Left ventricle myocardium inferior (tissue), 1 donor: ENCODE measurements at regions not wholly inside any gene's neighbourhood (a gene's known extent, or its start where the extent isn't known, plus 50 kb on each side); places are given as distances from the start of the nearest gene placed in this dataset.

ENCODE experiments used
- DNase-seq: peaks from one replicate; pipeline ENCODE4 v3.0.0-alpha.2; 2020
- H3K27ac ChIP-seq: fragments of 200-600 bp; replicated peaks from 2 replicates; pipeline ENCODE4 v1.8.0; 2021
- H3K27me3 ChIP-seq: fragments of 200-600 bp; 2 replicates; pipeline ENCODE4 v1.8.0; 2021; ENCODE audit warnings: low read depth
- H3K36me3 ChIP-seq: fragments of 200-600 bp; 2 replicates; pipeline ENCODE4 v1.8.0; 2021
- H3K4me1 ChIP-seq: fragments of 200-600 bp; 2 replicates; pipeline ENCODE4 v1.8.0; 2021
- H3K4me3 ChIP-seq: fragments of 200-600 bp; 2 replicates; pipeline ENCODE4 v1.8.0; 2021; ENCODE audit warnings: mild to moderate bottlenecking, moderate library complexity
- H3K9me3 ChIP-seq: fragments of 200-600 bp; replicated peaks from 2 replicates; pipeline ENCODE4 v1.8.0; 2021
- CTCF ChIP-seq: fragments of 200-600 bp; IDR thresholded peaks from 2 replicates; pipeline ENCODE4 v1.8.0; 2021; ENCODE audit warnings: antibody characterized with exemption, mild to moderate bottlenecking, borderline replicate concordance
- intact Hi-C: fragments of 100-400 bp; cut with micrococcal nuclease; formaldehyde crosslinking; loops from one replicate; pipeline ENCODE4 v1.11.0; 2022
- donor health status: DM: no; HTN: yes; CAD: no; lungs with severe emphysema.

- no peak for DNase-seq
- Histone ChIP-seq H3K4me1 (peaks cover 23% of the 10 kb centered on the region), H3K4me3 (no peak overlapping the region), H3K36me3 (peaks cover 5% of the 10 kb centered on the region), H3K27me3 (no peaks in the 10 kb centered on the region), H3K9me3 (no peaks in the 10 kb centered on the region), H3K27ac (no peak overlapping the region)
- TF ChIP-seq CTCF = no peak
- intact Hi-C loops = no loop called here
Observed at GRCh38 chr1:206411321-206411720, 59.0 kb upstream of the IKBKE start.

- DNase-seq = no peak
- intact Hi-C loops = no loop called here
- Histone ChIP-seq H3K27ac (no peak overlapping the region), H3K9me3 (no peaks in the 10 kb centered on the region), H3K36me3 (peaks cover 19% of the 10 kb centered on the region), H3K4me1 (peaks cover 53% of the 10 kb centered on the region), H3K27me3 (no peaks in the 10 kb centered on the region), H3K4me3 (no peak overlapping the region)
- no peak for TF ChIP-seq CTCF
Observed at GRCh38 chr1:206415942-206416341, 54.3 kb upstream of the IKBKE start.

- Histone ChIP-seq H3K4me1 (peaks cover 42% of the 10 kb centered on the region), H3K27ac (no peak overlapping the region), H3K36me3 (peaks cover 29% of the 10 kb centered on the region), H3K4me3 (no peak overlapping the region), H3K27me3 (no peaks in the 10 kb centered on the region), H3K9me3 (no peaks in the 10 kb centered on the region)
- intact Hi-C loops = no loop called here
- TF ChIP-seq CTCF = no peak
- DNase-seq = no peak
Observed at GRCh38 chr1:206417774-206418614, 52.3 kb upstream of the IKBKE start.

- Histone ChIP-seq H3K4me3 (no peak overlapping the region), H3K27ac (peak overlapping the region; percentile 3), H3K4me1 (peaks cover 42% of the 10 kb centered on the region), H3K9me3 (no peaks in the 10 kb centered on the region), H3K36me3 (peaks cover 40% of the 10 kb centered on the region), H3K27me3 (no peaks in the 10 kb centered on the region)
- no peak for TF ChIP-seq CTCF
- DNase-seq = no peak
- intact Hi-C loops = no loop called here
Observed at GRCh38 chr1:206419250-206419649, 51.0 kb upstream of the IKBKE start.

- peaks cover 42% of the 10 kb centered on the region for H3K36me3 ChIP-seq
Observed at GRCh38 chr1:206419783-206420182, 50.5 kb upstream of the IKBKE start.

More at GRCh38 chr1:206419783-206420182, 50.5 kb upstream of the IKBKE start:
- no peaks in the 10 kb centered on the region for H3K9me3 ChIP-seq
- no peak for DNase-seq
- no peaks in the 10 kb centered on the region for H3K27me3 ChIP-seq
- peak overlapping the region; percentile 3 for H3K27ac ChIP-seq
- TF ChIP-seq CTCF = no peak
- intact Hi-C loops = no loop called here
- no peak overlapping the region for H3K4me3 ChIP-seq
- peaks cover 42% of the 10 kb centered on the region for H3K4me1 ChIP-seq
